ENCODE measurements at regions not wholly inside any gene's neighbourhood (a gene's known extent, or its start where the extent isn't known, plus 50 kb on each side); places are given as distances from the start of the nearest gene placed in this dataset.

GRCh38 chr21:35566874-35567273 lies 493.5 kb downstream of the SETD4 start:
- TF ChIP-seq CTCF (IDR thresholded peaks at IDR 0.05), result no peak
- TF ChIP-seq POLR2A (IDR thresholded peaks at IDR 0.05), result no peak
- Histone ChIP-seq H3K36me3 (no peaks in the 10 kb centered on the region), H3K4me3 (no peak overlapping the region), H3K27ac (no peak overlapping the region), H3K27me3 (no peaks in the 10 kb centered on the region), H3K9me3 (peaks cover 0 to 10% (median 0%) of the 10 kb centered on the region in 12 donors), H3K4me1 (peaks cover 0 to 28% (median 4%) of the 10 kb centered on the region in 12 donors)
- WGBS, 4 donors, result 78 to 90% (median 85%) methylated on average over 3 of the region's 3 CpGs
- intact Hi-C loops (cut with DNase I), result no loop called here
- ATAC-seq (no peak), DNase-seq (no peak)

GRCh38 chr21:35565204-35565611 lies 495.1 kb downstream of the SETD4 start:
- no peak for TF ChIP-seq CTCF (IDR thresholded peaks at IDR 0.05)
- peak overlapping the region in 1 of 12 donors; percentile 37 for H3K4me3 ChIP-seq
- WGBS, 4 donors, result 41 to 45% (median 42%) methylated on average over 5 of the region's 5 CpGs
- H3K36me3 ChIP-seq, result no peaks in the 10 kb centered on the region
- no peaks in the 10 kb centered on the region for H3K27me3 ChIP-seq
- DNase-seq (peak; percentile 21 to 70 (median 58)), ATAC-seq (peak in 3 of 4 donors; percentile 78 to 83 (median 80))
- H3K4me1 ChIP-seq, result peaks cover 0 to 33% (median 4%) of the 10 kb centered on the region in 12 donors
- peaks cover 0 to 10% (median 0%) of the 10 kb centered on the region in 12 donors for H3K9me3 ChIP-seq
- intact Hi-C loops (cut with DNase I), result no loop called here
- peak overlapping the region in 3 of 12 donors; percentile 36 to 88 (median 53) for H3K27ac ChIP-seq

GRCh38 chr21:35563885-35564451 lies 496.4 kb downstream of the SETD4 start:
- Histone ChIP-seq H3K4me1 (peaks cover 0 to 40% (median 4%) of the 10 kb centered on the region in 12 donors), H3K36me3 (no peaks in the 10 kb centered on the region), H3K27ac (peak overlapping the region in 5 of 12 donors; percentile 2 to 88 (median 44)), H3K4me3 (peak overlapping the region in 1 of 12 donors; percentile 37), H3K27me3 (no peaks in the 10 kb centered on the region), H3K9me3 (peaks cover 0 to 10% (median 0%) of the 10 kb centered on the region in 12 donors)
- ATAC-seq, result peak; percentile 37 to 84 (median 80)
- no peak for TF ChIP-seq CTCF (IDR thresholded peaks at IDR 0.05)
- TF ChIP-seq POLR2A (IDR thresholded peaks at IDR 0.05), result no peak
- 40 to 54% (median 49%) methylated on average over 8 to 10 of the region's 10 CpGs for WGBS, 4 donors
- intact Hi-C loops (cut with DNase I), result no loop called here
- peak; percentile 66 to 83 (median 76) for DNase-seq

GRCh38 chr21:35562876-35563275 lies 497.4 kb downstream of the SETD4 start:
- no peak for DNase-seq
- no peak for ATAC-seq
- no peaks in the 10 kb centered on the region for H3K27me3 ChIP-seq
- H3K4me3 ChIP-seq, result no peak overlapping the region
- TF ChIP-seq CTCF (IDR thresholded peaks at IDR 0.05) (no peak), POLR2A (IDR thresholded peaks at IDR 0.05) (no peak)
- H3K9me3 ChIP-seq, result peaks cover 0 to 10% (median 0%) of the 10 kb centered on the region in 12 donors
- no peaks in the 10 kb centered on the region for H3K36me3 ChIP-seq
- WGBS, 4 donors, result 90 to 94% (median 92%) methylated on average over 5 of the region's 5 CpGs
- H3K4me1 ChIP-seq, result peaks cover 0 to 40% (median 4%) of the 10 kb centered on the region in 12 donors
- intact Hi-C loops (cut with DNase I), result no loop called here
- peak overlapping the region in 1 of 12 donors; percentile 88 for H3K27ac ChIP-seq

Data from heart left ventricle (tissue), 16 donors.